ENCODE measurements at regions not wholly inside any gene's neighbourhood (a gene's known extent, or its start where the extent isn't known, plus 50 kb on each side); places are given as distances from the start of the nearest gene placed in this dataset.

GRCh38 chr12:126908765-126909142 is 1358.2 kb upstream of the TMEM132C start:
- H3K4me1 ChIP-seq, result no peaks in the 10 kb centered on the region
- 67 to 78% (median 70%) methylated on average over 3 of the region's 3 CpGs for WGBS, 5 donors
- no peaks in the 10 kb centered on the region for H3K27me3 ChIP-seq
- no peak overlapping the region for H3K27ac ChIP-seq
- H3K36me3 ChIP-seq, result no peaks in the 10 kb centered on the region
- no peak overlapping the region for H3K4me3 ChIP-seq
- no peaks in the 10 kb centered on the region for H3K9me3 ChIP-seq
- intact Hi-C loops (cut with DNase I; ENCODE audit: low total_unique reads), result no loop called here
- TF ChIP-seq POLR2A (IDR thresholded peaks at IDR 0.05) (no peak), CTCF (IDR thresholded peaks at IDR 0.05) (no peak), EP300 (IDR thresholded peaks at IDR 0.05) (no peak), POLR2AphosphoS5 (IDR thresholded peaks at IDR 0.05) (no peak)
- DNase-seq, result no peak

- H3K27ac ChIP-seq, result no peak overlapping the region
- no peaks in the 10 kb centered on the region for H3K36me3 ChIP-seq
- no peak for DNase-seq
- H3K9me3 ChIP-seq, result no peaks in the 10 kb centered on the region
- WGBS, 5 donors, result 53 to 64% (median 55%) methylated on average over 7 of the region's 7 CpGs
- H3K4me1 ChIP-seq, result no peaks in the 10 kb centered on the region
- H3K4me3 ChIP-seq, result no peak overlapping the region
- intact Hi-C loops (cut with DNase I; ENCODE audit: low total_unique reads), result no loop called here
- TF ChIP-seq EP300 (IDR thresholded peaks at IDR 0.05) (no peak), POLR2AphosphoS5 (IDR thresholded peaks at IDR 0.05) (no peak), CTCF (IDR thresholded peaks at IDR 0.05) (no peak), POLR2A (IDR thresholded peaks at IDR 0.05) (no peak)
- no peaks in the 10 kb centered on the region for H3K27me3 ChIP-seq
These were observed 1356.4 kb upstream of the TMEM132C start for GRCh38 chr12:126910570-126910969.

GRCh38 chr12:126912111-126912510 is 1354.9 kb upstream of the TMEM132C start:
- no peaks in the 10 kb centered on the region for H3K9me3 ChIP-seq
- WGBS, 5 donors, result 87 to 96% (median 94%) methylated on average over 6 of the region's 6 CpGs
- no peaks in the 10 kb centered on the region for H3K4me1 ChIP-seq
- H3K36me3 ChIP-seq, result no peaks in the 10 kb centered on the region
- intact Hi-C loops (cut with DNase I; ENCODE audit: low total_unique reads), result no loop called here
- TF ChIP-seq CTCF (IDR thresholded peaks at IDR 0.05), result no peak
- DNase-seq, result no peak
- H3K27ac ChIP-seq, result no peak overlapping the region
- H3K4me3 ChIP-seq, result no peak overlapping the region
- no peaks in the 10 kb centered on the region for H3K27me3 ChIP-seq

GRCh38 chr12:126914170-126914793 is 1352.7 kb upstream of the TMEM132C start:
- WGBS, 5 donors, result 25 to 57% (median 34%) methylated on average over 5 of the region's 5 CpGs

More at GRCh38 chr12:126914170-126914793, 1352.7 kb upstream of the TMEM132C start:
- TF ChIP-seq EP300 (IDR thresholded peaks at IDR 0.05), result no peak
- TF ChIP-seq POLR2AphosphoS5 (IDR thresholded peaks at IDR 0.05), result no peak
- TF ChIP-seq POLR2A (IDR thresholded peaks at IDR 0.05), result no peak
- no peak for TF ChIP-seq CTCF (IDR thresholded peaks at IDR 0.05)
- Histone ChIP-seq H3K4me1 (no peaks in the 10 kb centered on the region), H3K27ac (no peak overlapping the region), H3K9me3 (no peaks in the 10 kb centered on the region), H3K27me3 (peaks cover 0 to 8% (median 0%) of the 10 kb centered on the region in 3 donors), H3K4me3 (no peak overlapping the region), H3K36me3 (no peaks in the 10 kb centered on the region)
- intact Hi-C loops (cut with DNase I; ENCODE audit: low total_unique reads), result no loop called here
- peak in 1 of 2 donors; percentile 70 for DNase-seq

All from stomach (tissue), 8 donors.